ENCODE measurements at regions not wholly inside any gene's neighbourhood (a gene's known extent, or its start where the extent isn't known, plus 50 kb on each side); places are given as distances from the start of the nearest gene placed in this dataset.
"Not testable (repeated sequence)": the region's sequence is repeated elsewhere in the genome, so short reads cannot be mapped to it uniquely, and the experiment has no call there.

- DNase-seq = not testable (repeated sequence)
Observed at GRCh38 chr1:2851918-2852317, 50.4 kb upstream of the TTC34 start.

DNA sequence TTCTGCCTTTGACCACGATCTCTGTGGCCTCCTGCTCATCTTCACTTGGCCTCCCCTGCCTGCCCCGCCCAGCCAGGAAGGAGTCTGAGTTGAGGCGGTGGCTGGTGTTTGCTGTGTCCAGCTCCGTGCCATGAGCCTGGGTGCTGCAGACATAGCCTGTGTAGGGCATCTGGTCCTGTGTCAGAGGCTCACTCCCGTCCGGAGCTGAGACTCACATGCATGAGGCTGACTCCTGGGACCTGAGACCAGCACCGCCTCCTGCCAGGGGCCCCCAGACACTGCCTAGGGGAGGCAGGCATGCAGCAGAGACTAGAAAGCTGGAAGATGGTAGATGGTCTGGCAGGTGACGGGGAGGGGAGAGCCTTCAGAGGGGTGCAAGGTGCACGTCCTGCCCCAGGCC is 52.2 kb upstream of the TTC34 start:
- no peak for DNase-seq

GRCh38 chr1:2854151-2854550 is 52.7 kb upstream of the TTC34 start:
- no peak for DNase-seq

DNA sequence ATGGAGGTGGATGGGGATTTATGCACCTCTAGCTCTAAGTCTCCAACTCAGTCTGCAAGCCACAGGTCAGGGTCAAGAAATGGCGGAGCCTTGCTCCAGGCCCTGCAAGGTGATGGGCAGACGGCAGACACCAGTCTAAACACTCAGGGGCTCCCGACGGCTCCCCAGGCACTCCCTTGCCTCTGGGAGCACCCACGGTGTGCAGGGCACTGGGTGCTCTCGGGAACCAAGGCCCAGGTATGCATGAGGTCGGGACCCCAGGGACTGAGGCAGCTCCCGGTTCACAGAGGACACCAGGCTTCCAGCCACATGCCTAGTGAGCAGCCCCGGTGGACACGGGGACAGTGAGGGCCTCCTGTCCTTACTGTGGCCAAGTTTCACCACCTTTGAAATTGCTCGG is 53.1 kb upstream of the TTC34 start:
- no peak for DNase-seq

DNA sequence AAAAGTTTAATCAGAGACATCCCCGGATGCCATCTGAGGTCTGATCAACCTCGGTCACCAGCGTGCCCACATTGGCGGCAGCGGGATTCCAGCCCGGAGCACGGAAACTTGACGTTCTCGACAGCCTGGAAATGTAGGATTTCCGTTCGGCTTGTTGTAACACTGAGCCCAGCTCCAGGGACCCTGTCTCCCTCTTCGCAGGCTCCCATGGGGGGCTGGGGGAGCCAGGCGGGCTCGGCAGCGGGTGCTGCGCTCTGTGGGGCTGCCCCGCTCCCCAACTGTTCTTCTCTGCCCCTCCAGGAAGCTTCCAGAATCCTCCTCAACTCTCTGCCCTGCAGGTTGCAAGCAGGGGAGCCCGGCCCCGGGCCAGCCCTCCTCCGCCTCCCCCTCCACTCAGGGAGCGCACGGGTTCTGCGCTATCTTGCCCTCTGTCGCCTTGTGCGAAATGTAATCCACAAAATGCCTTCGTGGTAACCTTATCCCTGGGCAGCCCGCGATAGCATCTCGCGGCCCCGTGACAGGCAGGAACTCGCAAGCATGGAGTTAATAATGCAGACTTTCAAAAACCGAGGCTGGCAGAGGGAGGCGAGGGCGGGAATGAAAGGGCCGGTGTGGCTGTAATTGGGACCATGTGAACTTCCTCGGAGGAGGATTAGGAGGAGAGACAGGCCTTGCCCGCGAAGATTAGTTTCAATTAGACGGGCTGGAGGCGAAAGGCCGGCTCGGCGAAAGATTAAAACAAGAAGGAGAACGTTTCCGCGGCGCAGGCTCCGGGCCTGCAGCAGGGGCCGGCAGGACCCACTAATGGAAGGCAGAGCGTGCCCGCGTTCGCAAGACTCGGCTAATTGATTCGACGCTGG is 53.9 kb upstream of the TTC34 start:
- no peak for DNase-seq

- no peak for DNase-seq
Observed at GRCh38 chr1:2856066-2856390, 54.5 kb upstream of the TTC34 start.

DNA sequence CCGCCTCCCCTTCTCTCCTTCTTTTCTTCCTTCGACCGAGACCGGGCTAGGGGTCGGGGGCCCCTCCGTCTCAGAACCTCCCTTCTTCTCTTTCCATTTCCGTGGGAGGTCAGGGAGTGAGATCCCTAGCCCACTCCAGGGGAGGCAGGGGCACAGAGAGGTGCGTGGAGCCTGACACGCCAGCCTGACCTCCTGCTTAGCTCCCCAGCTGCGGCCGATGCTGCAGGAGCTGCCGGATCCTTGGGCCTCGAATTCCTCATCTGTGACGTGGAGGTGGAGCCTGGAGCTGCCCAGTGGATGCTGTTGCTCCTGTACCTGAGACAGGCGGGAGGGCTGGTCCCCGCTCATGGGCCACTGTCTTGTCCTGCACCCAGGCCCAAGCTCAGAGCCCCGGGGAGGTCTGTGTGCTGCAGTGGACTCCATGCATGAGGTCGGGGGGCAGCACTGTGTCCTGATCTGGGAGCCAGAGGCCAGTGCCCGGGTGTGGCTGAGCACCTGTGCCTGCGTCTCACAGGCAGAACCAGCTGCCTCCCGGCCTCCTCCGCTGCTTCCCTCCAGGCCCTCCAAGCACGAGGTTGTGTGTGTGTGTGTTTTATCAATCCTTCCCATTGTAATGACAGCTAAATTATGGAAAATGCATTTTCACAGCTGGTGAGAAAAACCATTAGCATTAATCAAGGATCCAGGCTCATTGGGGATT is 55.3 kb upstream of the TTC34 start:
- no peak for DNase-seq

GRCh38 chr1:2857521-2857920 is 56.0 kb upstream of the TTC34 start:
- DNase-seq = no peak

DNA sequence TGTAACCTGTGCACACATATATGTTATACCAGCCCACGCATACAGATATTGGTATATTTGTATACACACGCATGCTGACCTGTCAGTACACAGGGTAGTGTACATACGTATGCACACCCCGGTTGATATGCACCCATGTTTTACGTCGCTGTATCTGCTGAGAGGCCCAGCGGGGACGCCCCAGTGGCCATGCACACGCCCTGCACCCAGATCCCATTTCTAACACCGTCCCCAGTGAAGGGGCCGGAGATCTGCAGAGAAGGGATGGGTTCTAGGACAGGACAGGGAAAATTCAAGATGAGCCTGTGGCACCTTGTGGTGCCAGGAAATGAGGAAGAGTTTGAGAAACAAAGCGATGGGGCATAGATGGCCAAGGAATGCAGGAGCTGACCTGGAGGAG is 57.2 kb upstream of the TTC34 start:
- DNase-seq = no peak

- no peak for DNase-seq
Observed at GRCh38 chr1:2859219-2859880, 57.9 kb upstream of the TTC34 start.

GRCh38 chr1:2859881-2860430 is 58.5 kb upstream of the TTC34 start:
- DNase-seq = no peak

DNA sequence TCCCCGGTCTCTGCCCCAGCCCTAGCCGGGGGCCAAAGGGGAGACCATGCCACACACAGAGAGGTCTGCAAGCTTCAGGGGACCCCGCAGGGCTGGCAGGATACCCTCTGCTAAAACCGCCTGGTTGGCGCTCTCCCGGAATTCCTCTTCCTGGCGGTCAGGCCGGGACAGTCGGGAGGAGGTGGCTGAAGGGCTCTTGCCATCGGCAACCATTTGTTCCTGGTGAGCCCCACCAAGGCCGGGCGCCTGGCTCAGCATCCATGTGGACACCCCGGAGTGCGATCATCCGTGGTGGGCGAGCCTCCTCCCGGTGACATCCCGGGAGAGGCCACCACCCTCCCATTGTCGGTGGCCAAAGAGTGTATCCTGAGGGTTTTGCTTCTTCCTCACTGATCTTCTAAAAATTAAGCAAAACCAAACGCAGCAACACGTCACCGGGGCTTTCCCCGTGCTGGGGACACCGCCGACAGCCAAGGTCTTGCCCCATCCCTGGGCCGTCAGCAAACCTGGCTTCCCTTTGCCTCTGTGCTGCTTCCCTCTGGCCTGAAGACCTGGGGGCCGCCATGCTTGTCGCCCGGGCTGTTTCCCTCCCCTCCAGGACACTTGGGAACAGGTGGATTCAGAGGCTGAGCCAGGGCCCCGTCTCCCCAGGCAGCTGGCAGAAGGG is 59.1 kb upstream of the TTC34 start:
- DNase-seq = no peak

- no peak for DNase-seq
Observed at GRCh38 chr1:2861143-2861987, 59.9 kb upstream of the TTC34 start.

GRCh38 chr1:2861988-2862813 is 60.7 kb upstream of the TTC34 start:
- DNase-seq = no peak

DNA sequence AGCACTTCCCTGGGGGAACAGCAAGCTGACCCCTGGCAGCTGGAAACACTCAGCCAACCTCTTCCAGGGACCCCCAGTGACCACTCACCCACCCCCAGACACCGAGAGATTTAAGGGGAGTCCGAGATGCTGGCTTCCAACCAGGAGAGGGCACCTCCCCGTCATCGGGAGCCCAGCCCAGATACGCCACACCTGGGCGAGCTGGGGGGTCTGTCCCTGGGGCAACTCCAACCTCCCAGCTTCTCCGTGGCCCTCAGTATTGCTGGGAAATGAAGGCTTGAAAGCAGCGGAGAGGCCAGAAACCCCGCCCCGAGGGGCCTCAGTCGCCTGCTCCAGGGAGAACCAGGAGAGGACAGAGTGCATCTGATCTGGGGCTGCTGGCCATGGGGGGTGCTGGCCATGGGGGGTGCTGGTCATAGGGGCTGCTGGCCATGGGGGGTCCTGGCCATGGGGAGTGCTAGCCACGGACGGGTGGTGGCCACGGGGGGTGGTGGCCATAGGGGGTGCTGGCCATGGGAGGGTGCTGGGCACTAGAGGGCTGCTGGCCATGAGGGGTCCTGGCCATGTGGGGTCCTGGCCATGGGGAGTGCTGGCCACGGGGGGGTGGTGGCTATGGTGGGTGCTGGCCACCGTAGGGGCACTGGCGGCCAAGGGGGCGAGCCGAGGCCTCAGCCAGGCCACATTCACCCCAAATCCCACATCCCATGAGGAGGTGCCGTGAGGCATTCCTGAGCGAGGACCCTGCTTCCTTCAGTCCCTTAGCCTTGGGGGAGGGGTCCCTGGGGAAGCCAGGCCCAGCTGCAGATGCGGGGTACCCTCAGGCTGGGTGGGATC is 61.5 kb upstream of the TTC34 start:
- no peak for DNase-seq

DNA sequence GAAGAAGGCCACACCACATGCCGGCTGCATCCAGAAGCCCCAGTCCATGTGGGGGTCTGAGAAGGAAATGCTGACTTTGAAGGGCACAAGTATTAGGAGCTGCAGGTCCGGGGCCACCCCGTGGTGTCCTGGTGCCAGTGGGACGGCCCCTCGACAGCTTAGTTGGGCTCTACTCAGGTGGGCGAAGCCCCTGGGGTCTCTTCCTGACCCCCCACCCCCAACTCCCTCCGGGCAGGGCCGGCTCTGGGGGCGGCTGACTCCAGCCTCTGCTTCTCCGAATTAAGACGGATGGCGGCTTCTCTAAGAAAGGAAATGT is 62.1 kb upstream of the TTC34 start:
- no peak for DNase-seq

DNA sequence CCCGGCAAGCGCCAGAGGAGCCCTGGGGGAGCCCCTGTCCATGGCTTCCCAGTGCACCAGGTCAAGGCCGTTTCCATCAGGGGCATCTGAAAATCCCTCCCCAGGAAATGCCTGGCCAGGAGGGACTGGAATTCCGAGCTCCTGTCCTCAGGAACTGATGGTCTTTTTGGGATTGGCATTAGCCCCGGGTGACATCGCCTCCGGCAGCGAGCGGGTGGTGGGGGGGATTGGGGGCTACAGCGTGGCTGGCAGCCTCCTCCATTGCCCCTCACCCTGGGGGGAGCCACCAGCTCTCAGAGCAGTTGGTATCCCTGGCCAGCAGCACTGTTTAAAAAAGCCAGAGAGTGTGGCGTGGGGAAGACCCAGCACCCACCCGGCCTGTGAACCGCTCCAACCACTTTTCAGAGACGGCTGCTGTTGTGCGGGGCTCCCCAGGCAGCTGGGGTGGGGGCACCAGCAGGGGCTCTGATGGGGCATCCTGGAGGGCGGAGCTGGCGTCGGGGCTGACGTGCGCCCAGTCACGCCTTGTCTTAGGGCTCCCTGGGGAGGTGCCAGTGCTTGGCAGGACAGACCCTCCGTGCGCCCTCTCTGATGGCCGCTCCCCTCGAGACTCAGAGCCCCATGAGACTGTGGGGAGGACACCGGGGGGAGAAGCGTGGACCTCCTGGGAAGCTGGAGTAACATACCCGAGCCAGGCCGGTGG is 62.9 kb upstream of the TTC34 start:
- peak; percentile 40 for DNase-seq

DNA sequence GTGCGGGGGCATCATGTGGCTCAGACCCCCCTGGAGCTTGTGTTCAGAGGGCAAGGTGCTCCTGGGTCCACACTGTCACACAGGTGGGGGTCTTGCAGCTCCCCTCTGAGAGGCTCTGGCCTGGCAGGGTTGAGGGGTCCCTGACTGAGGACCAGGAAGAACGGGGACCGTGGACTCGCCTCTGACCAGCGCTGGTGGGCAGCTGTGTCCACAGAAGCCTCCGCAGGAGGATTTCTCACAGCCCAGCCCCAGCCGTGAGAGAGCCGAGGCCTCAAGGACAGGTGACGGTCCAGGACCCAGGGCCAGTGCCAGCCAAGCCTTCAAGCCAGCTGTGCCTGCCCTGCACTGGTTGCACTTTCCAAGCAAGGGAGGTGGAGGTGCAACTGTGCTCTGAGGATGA is 63.5 kb upstream of the TTC34 start:
- no peak for DNase-seq

DNA sequence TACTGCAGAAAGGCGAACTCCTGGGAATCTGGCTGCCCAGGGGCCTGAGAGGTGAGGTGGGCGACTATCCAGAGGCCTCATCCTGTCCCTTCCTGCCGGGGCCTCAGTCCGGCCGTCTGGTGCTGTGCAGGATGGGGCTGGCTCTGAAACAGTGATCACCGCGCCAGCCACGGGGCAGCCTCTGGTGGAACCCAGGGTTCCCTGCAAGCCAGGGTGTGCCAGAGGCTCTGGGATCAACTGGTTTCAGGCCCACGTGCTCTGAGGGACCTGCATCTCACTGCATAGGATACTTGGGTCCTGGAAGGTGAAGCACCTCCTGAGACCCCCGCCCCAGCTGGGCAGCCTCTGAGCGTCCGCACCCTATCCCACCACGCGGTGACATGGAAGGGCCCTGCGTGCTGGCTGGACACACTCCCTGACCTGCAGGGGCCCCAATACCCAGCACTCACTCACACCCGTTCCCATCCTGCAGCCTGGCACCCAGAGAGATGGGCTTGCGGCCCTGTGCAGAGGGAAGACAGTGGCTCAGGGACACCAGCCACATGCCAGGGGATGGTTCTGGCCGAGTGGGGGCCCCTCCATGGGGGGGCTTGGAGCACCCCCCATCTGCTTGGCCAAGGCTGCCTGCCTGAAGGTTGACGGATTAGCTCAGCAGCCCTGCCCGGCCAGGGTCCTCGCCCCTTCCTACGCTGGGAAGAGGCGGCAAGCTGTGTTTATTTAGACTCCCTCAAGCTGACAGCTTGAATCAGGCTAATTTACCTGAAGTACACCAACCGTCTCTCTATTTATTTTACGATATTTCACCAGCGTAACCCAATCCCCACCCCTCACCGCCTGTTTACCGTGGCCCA is 64.3 kb upstream of the TTC34 start:
- peak; percentile 39 for DNase-seq
